Testis (tissue), 2 donors: ENCODE measurements at regions not wholly inside any gene's neighbourhood (a gene's known extent, or its start where the extent isn't known, plus 50 kb on each side); places are given as distances from the start of the nearest gene placed in this dataset.

Experiments used
- POLR2A ChIP-seq: fragments of 450-650 bp; IDR thresholded peaks from one replicate; pipeline ENCODE4 v1.6.1; 2017; ENCODE audit warnings: antibody characterized with exemption, mild to moderate bottlenecking, moderate library complexity
- TF ChIP-seq, protein P1 (sequence below), 3 experiments: fragments of 450-650 bp in 2 of 3; fragments of 200-600 bp in 1 of 3; sonication (generic) in 1 of 3; IDR thresholded peaks; one replicate each; pipeline ENCODE4 v1.5.1; 2016 to 2019; ENCODE audit warnings: antibody characterized with exemption in 3 of 3, mild to moderate bottlenecking in 2 of 3, moderate library complexity in 1 of 3

DNA sequence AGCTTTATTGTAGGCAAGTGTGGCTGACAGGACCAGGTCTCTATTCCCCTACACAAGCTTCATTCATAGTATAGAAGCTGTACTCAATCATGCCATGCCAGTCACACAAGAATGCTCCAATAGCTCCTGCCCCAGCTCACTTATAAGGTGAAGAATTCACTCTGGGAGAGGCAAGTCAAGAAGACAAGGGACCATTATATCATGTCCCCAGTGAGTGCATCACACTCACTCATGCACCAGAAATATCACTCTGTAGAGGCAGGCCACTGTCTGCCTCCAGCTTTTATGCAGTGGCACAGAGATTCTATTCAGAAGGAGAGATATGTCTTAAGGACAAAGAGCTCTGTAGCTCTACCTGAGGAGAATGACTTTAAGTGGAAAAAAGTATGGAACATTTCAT is 263.2 kb downstream of the GJA1 start:
- TF ChIP-seq, protein P1, sequence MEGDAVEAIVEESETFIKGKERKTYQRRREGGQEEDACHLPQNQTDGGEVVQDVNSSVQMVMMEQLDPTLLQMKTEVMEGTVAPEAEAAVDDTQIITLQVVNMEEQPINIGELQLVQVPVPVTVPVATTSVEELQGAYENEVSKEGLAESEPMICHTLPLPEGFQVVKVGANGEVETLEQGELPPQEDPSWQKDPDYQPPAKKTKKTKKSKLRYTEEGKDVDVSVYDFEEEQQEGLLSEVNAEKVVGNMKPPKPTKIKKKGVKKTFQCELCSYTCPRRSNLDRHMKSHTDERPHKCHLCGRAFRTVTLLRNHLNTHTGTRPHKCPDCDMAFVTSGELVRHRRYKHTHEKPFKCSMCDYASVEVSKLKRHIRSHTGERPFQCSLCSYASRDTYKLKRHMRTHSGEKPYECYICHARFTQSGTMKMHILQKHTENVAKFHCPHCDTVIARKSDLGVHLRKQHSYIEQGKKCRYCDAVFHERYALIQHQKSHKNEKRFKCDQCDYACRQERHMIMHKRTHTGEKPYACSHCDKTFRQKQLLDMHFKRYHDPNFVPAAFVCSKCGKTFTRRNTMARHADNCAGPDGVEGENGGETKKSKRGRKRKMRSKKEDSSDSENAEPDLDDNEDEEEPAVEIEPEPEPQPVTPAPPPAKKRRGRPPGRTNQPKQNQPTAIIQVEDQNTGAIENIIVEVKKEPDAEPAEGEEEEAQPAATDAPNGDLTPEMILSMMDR (IDR thresholded peaks at IDR 0.05) = no peak
- no peak for TF ChIP-seq POLR2A
